Erythroblast (primary cell): ENCODE measurements at regions not wholly inside any gene's neighbourhood (a gene's known extent, or its start where the extent isn't known, plus 50 kb on each side); places are given as distances from the start of the nearest gene placed in this dataset.

Experiments
- GATA1 ChIP-seq: IDR thresholded peaks from 2 replicates; pipeline ENCODE4 v1.6.1; 2011; ENCODE audit warnings: low read depth, mild to moderate bottlenecking, control low read depth, low read length, moderate library complexity
- POLR2A ChIP-seq: IDR thresholded peaks from 2 replicates; pipeline ENCODE4 v1.6.1; 2011; ENCODE audit warnings: mild to moderate bottlenecking, low read length

DNA sequence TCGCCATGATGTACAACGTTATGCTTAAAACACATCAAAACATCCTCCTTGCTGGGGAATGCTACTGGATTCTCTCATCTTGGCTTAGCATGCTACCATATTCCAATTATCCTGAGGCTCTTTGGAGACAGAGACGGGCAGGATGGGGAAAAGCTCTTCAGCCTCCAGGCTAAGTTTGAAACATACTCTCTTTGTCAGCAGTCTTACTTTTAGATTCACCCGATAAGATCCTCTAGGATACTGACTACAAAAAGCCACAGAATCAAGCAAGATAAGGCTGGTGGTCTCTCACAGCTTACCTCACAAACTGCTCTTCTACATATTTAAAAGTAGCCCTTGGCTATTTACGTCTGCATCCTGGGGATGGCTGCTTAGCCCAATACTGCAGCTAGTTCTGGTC is 72.8 kb upstream of the LRCH1 start:
- TF ChIP-seq POLR2A (no peak), GATA1 (no peak)
